H9 (cell line): ENCODE measurements at regions not wholly inside any gene's neighbourhood (a gene's known extent, or its start where the extent isn't known, plus 50 kb on each side); places are given as distances from the start of the nearest gene placed in this dataset.
A peak's percentile ranks its signal among the peaks of the same experiment; 100 is the strongest.

Source experiments
- DNase-seq: peaks from one replicate; pipeline ENCODE4 v3.0.0-alpha.2; 2017
- H2AFZ ChIP-seq: one replicate; pipeline ENCODE4 v1.6.1; 2013; ENCODE audit warnings: mild to moderate bottlenecking, low read length, control low read depth, moderate library complexity
- H2AK5ac ChIP-seq: 2 replicates; pipeline ENCODE4 v1.6.1; 2013; ENCODE audit warnings: low read length, control low read depth, mixed read lengths; ENCODE audit not compliant: insufficient read length
- H2BK120ac ChIP-seq: one replicate; pipeline ENCODE4 v1.6.1; 2013; ENCODE audit warnings: low read depth, mild to moderate bottlenecking, low read length, control low read depth, inconsistent platforms; ENCODE audit not compliant: poor library complexity, severe bottlenecking
- H2BK12ac ChIP-seq: 2 replicates; pipeline ENCODE4 v1.6.1; 2013; ENCODE audit warnings: low read length, control low read depth, mixed read lengths, low read depth; ENCODE audit not compliant: insufficient read length
- H2BK15ac ChIP-seq: 2 replicates; pipeline ENCODE4 v1.6.1; 2013; ENCODE audit warnings: low read depth, low read length, control low read depth
- H2BK20ac ChIP-seq: one replicate; pipeline ENCODE4 v1.6.1; 2013; ENCODE audit warnings: low read depth, mild to moderate bottlenecking, low read length, control low read depth, inconsistent platforms; ENCODE audit not compliant: poor library complexity, severe bottlenecking
- H2BK5ac ChIP-seq: 2 replicates; pipeline ENCODE4 v1.6.1; 2013; ENCODE audit warnings: low read length, control low read depth, mixed read lengths; ENCODE audit not compliant: insufficient read length
- H3K14ac ChIP-seq: 2 replicates; pipeline ENCODE4 v1.6.1; 2013; ENCODE audit warnings: low read length, control low read depth; ENCODE audit not compliant: insufficient read depth
- H3K18ac ChIP-seq: 2 replicates; pipeline ENCODE4 v1.6.1; 2013; ENCODE audit warnings: low read depth, mild to moderate bottlenecking, mixed read lengths, low read length, control low read depth; ENCODE audit not compliant: insufficient read length
- H3K23ac ChIP-seq: 2 replicates; pipeline ENCODE4 v1.6.1; 2013; ENCODE audit warnings: low read length, control low read depth, mixed read lengths, low read depth; ENCODE audit not compliant: insufficient read length
- H3K23me2 ChIP-seq: 2 replicates; pipeline ENCODE4 v1.6.1; 2013; ENCODE audit warnings: low read depth, mild to moderate bottlenecking, mixed read lengths, low read length, control low read depth; ENCODE audit not compliant: insufficient read length, poor library complexity, severe bottlenecking
- H3K27ac ChIP-seq: 2 replicates; pipeline ENCODE4 v1.5.1; 2013; ENCODE audit warnings: low read length, control low read depth, mixed read lengths, low read depth; ENCODE audit not compliant: insufficient read length
- H3K27me3 ChIP-seq: 2 replicates; pipeline ENCODE4 v1.6.1; 2013; ENCODE audit warnings: low read length, control low read depth, inconsistent platforms; ENCODE audit not compliant: insufficient read depth
- H3K4ac ChIP-seq: 2 replicates; pipeline ENCODE4 v1.6.1; 2013; ENCODE audit warnings: low read depth, mild to moderate bottlenecking, control low read depth, inconsistent platforms, low read length, moderate library complexity
- H3K4me1 ChIP-seq: 2 replicates; pipeline ENCODE4 v1.6.1; 2013; ENCODE audit warnings: low read length, control low read depth, inconsistent platforms; ENCODE audit not compliant: insufficient read depth
- H3K4me2 ChIP-seq: 2 replicates; pipeline ENCODE4 v1.6.1; 2013; ENCODE audit warnings: low read length, control low read depth, mixed read lengths; ENCODE audit not compliant: insufficient read length, insufficient read depth
- H3K56ac ChIP-seq: 2 replicates; pipeline ENCODE4 v1.6.1; 2013; ENCODE audit warnings: low read depth, mild to moderate bottlenecking, mixed read lengths, low read length, control low read depth; ENCODE audit not compliant: insufficient read length
- H3K79me1 ChIP-seq: 2 replicates; pipeline ENCODE4 v1.6.1; 2013; ENCODE audit warnings: low read depth, mild to moderate bottlenecking, moderate library complexity, low read length, control low read depth, inconsistent platforms; ENCODE audit not compliant: insufficient read depth, poor library complexity, severe bottlenecking
- H3K79me2 ChIP-seq: 2 replicates; pipeline ENCODE4 v1.6.1; 2013; ENCODE audit warnings: low read length, control low read depth, inconsistent platforms; ENCODE audit not compliant: insufficient read depth
- H3K9ac ChIP-seq: 2 replicates; pipeline ENCODE4 v1.6.1; 2013; ENCODE audit warnings: low read length, control low read depth, mixed read lengths; ENCODE audit not compliant: insufficient read length; ENCODE audit errors: extremely low read depth
- H3K9me3 ChIP-seq: one replicate; pipeline ENCODE4 v1.6.1; 2013; ENCODE audit warnings: low read depth, low read length, inconsistent platforms; ENCODE audit not compliant: control insufficient read depth
- H3T11ph ChIP-seq: one replicate; pipeline ENCODE4 v1.6.1; 2013; ENCODE audit warnings: mild to moderate bottlenecking, low read length, control low read depth, inconsistent platforms
- H4K20me1 ChIP-seq: one replicate; pipeline ENCODE4 v1.6.1; 2013; ENCODE audit not compliant: control insufficient read depth, insufficient read length, insufficient read depth
- H4K5ac ChIP-seq: 2 replicates; pipeline ENCODE4 v1.6.1; 2013; ENCODE audit warnings: low read depth, mild to moderate bottlenecking, mixed read lengths, low read length, control low read depth; ENCODE audit not compliant: insufficient read length
- H4K8ac ChIP-seq: replicated peaks from 2 replicates; pipeline ENCODE4 v1.6.1; 2013; ENCODE audit warnings: low read length, control low read depth, mixed read lengths, low read depth; ENCODE audit not compliant: insufficient read length
- H4K91ac ChIP-seq: 2 replicates; pipeline ENCODE4 v1.6.1; 2013; ENCODE audit warnings: low read depth, mild to moderate bottlenecking, moderate library complexity, mixed read lengths, low read length, control low read depth; ENCODE audit not compliant: insufficient read length
- H3K27ac Mint-ChIP-seq, 3 experiments: 2 replicates in 2 of 3; 3 replicates in 1 of 3; pipeline ENCODE4 v1.8.0; 2020 to 2021; ENCODE audit warnings: mixed read lengths in 3 of 3, mild to moderate bottlenecking in 1 of 3, moderate library complexity in 1 of 3
- H3K27me3 Mint-ChIP-seq: 2 replicates; pipeline ENCODE4 v1.8.0; 2021; ENCODE audit warnings: low read depth, mild to moderate bottlenecking, moderate library complexity, mixed read lengths
- H3K36me3 Mint-ChIP-seq, 3 experiments: 2 replicates in 2 of 3; 3 replicates in 1 of 3; pipeline ENCODE4 v1.8.0; 2020 to 2021; ENCODE audit warnings: low read depth in 3 of 3, mixed read lengths in 3 of 3; ENCODE audit not compliant: insufficient read depth in 1 of 3
- H3K4me1 Mint-ChIP-seq, 2 experiments: 2 replicates each; pipeline ENCODE4 v1.8.0; 2020; ENCODE audit warnings: mixed read lengths in 2 of 2
- H3K4me3 Mint-ChIP-seq, 2 experiments: 2 replicates in 1 of 2; 3 replicates in 1 of 2; pipeline ENCODE4 v1.8.0; 2020 to 2021; ENCODE audit warnings: mild to moderate bottlenecking in 2 of 2, mixed read lengths in 2 of 2, moderate library complexity in 1 of 2
- H3K9me3 Mint-ChIP-seq, 2 experiments: 2 replicates in 1 of 2; 3 replicates in 1 of 2; pipeline ENCODE4 v1.8.0; 2020; ENCODE audit warnings: mild to moderate bottlenecking in 2 of 2, mixed read lengths in 2 of 2, moderate library complexity in 1 of 2
- WGBS: extraction: QIAGEN DNeasy Blood & Tissue Kit; methylation state at CpG from one replicate; pipeline ENCODE4 v1.1.7; 2013; ENCODE audit warnings: missing lambda C conversion rate, low lambda C conversion rate, mixed read lengths; ENCODE audit not compliant: insufficient read length; ENCODE audit errors: extremely low coverage; 5-methylcytosine and 5-hydroxymethylcytosine counted together
- TF ChIP-seq, protein P1 (sequence below): fragments of 200-600 bp; sonication (generic); conservative IDR thresholded peaks from 3 replicates; pipeline ENCODE4 v1.8.0; 2021; ENCODE audit warnings: antibody characterized with exemption, mild to moderate bottlenecking

DNA sequence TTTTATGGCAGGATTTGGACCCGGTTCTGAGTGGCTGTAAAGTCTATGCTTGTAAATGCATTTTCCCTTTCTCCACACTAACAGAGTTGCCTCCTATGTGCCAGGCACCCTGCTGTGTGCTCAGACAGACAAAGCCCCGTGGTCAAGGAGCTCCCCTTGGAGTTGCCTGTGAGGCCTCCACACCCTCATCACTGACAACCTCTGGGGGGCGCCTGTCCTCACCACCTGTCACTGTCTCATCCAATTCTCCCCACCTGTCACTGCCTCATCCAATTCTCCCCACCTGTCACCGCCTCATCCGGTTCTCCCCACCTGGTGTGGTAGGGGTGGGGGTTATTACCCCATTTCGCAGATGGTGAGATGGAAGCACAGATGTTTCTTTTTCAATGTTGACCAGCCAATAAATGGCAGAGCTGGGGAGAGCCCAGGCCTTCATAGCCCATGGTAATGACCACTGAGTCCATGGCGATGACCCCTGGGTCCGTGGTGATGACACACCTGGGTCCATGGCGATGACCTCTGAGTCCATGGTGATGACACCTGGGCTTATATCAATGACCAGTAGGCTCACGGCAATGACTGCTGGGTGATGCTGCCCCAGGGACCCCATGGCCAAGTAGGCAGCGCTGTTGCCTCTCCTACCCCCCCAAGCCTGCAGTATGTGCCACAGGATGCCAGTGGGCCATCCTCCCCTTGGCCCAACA is 150.1 kb downstream of the IRF8 start:
- no peaks in the 10 kb centered on the region for H3K36me3 Mint-ChIP-seq
- no peaks in the 10 kb centered on the region for H3K23me2 ChIP-seq
- H2BK20ac ChIP-seq: no peak overlapping the region
- no peak overlapping the region for H3K4me3 Mint-ChIP-seq
- H3K79me2 ChIP-seq: no peaks in the 10 kb centered on the region
- H3K79me1 ChIP-seq: no peaks in the 10 kb centered on the region
- H2BK120ac ChIP-seq: no peak overlapping the region
- H3K23ac ChIP-seq: no peak overlapping the region
- no peak overlapping the region for H3K9ac ChIP-seq
- H3K4me1 Mint-ChIP-seq: peaks cover 12 to 21% of the 10 kb centered on the region in 2 experiments
- no peaks in the 10 kb centered on the region for H4K20me1 ChIP-seq
- no peak overlapping the region for H4K8ac ChIP-seq
- no peak overlapping the region for H2BK5ac ChIP-seq
- H3K27ac Mint-ChIP-seq: no peak overlapping the region; a peak in 1 of 7 replicates
- WGBS: no CpG with 5 or more reads among the region's 11 CpGs
- H2BK15ac ChIP-seq: no peak overlapping the region
- no peaks in the 10 kb centered on the region for H3K9me3 ChIP-seq
- H3K14ac ChIP-seq: no peak overlapping the region
- no peak overlapping the region for H4K5ac ChIP-seq
- no peaks in the 10 kb centered on the region for H3K9me3 Mint-ChIP-seq
- no peak overlapping the region for H3K4ac ChIP-seq
- H3K4me1 ChIP-seq: no peaks in the 10 kb centered on the region; the same call in 1 of the 2 replicates
- H3K4me2 ChIP-seq: no peak overlapping the region
- DNase-seq: no peak
- peaks cover 35% of the 10 kb centered on the region for H3K27me3 Mint-ChIP-seq
- H3K18ac ChIP-seq: no peak overlapping the region
- H3K27ac ChIP-seq: no peak overlapping the region
- no peak overlapping the region for H2AK5ac ChIP-seq
- H3T11ph ChIP-seq: no peak overlapping the region
- no peaks in the 10 kb centered on the region for H3K27me3 ChIP-seq
- no peak overlapping the region for H2BK12ac ChIP-seq
- H2AFZ ChIP-seq: no peak overlapping the region
- H4K91ac ChIP-seq: no peak overlapping the region
- TF ChIP-seq, protein P1, sequence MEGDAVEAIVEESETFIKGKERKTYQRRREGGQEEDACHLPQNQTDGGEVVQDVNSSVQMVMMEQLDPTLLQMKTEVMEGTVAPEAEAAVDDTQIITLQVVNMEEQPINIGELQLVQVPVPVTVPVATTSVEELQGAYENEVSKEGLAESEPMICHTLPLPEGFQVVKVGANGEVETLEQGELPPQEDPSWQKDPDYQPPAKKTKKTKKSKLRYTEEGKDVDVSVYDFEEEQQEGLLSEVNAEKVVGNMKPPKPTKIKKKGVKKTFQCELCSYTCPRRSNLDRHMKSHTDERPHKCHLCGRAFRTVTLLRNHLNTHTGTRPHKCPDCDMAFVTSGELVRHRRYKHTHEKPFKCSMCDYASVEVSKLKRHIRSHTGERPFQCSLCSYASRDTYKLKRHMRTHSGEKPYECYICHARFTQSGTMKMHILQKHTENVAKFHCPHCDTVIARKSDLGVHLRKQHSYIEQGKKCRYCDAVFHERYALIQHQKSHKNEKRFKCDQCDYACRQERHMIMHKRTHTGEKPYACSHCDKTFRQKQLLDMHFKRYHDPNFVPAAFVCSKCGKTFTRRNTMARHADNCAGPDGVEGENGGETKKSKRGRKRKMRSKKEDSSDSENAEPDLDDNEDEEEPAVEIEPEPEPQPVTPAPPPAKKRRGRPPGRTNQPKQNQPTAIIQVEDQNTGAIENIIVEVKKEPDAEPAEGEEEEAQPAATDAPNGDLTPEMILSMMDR: peak; percentile 50
- H3K56ac ChIP-seq: no peak overlapping the region
